Hematopoietic multipotent progenitor cell treated with erythropoietin and hydrocortisone succinate and interleukin-3 and kit ligand, for 8 days (in vitro differentiated cells): ENCODE measurements at regions not wholly inside any gene's neighbourhood (a gene's known extent, or its start where the extent isn't known, plus 50 kb on each side); places are given as distances from the start of the nearest gene placed in this dataset.
A peak's percentile ranks its signal among the peaks of the same experiment; 100 is the strongest.

ENCODE experiments used
- DNase-seq: peaks from one replicate; pipeline ENCODE4 v3.0.0-alpha.2; 2015

DNA sequence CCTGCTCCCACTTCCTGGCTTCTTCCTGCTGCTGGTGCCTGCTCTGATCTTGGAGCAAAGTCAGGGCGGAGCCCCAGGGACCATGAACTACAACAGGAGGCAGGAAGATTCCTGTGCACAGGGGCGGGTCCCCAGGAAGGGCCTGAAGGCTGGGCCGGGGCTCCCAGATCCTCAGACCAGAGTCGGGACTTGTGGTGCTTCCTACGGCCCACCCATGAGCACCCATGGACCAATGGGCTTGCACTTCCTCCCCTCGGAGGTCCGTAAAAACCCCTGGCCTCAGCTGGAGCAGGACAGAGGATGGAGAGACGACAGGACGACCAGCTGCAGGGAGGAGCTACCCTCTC lies 1287.1 kb downstream of the TMEM121 start:
- no peak for DNase-seq

DNA sequence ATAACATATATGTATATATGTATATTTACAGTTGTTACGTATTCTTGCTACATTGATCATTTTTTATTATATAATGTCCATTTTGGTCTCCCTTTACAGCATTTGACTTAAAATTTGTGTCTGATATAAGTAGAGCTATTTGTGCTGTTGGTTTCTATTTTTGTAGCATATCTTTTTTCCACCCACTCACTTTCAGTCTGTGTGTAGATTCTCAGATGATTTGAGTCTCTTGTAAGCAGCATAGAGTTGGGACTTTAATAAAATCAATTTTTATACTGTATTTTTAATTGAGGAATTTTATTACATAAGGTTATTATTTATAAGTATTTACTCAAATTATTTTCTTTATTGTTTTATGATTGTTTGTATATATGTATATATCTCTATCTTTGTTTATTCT lies 1293.7 kb downstream of the TMEM121 start:
- DNase-seq: no peak

DNA sequence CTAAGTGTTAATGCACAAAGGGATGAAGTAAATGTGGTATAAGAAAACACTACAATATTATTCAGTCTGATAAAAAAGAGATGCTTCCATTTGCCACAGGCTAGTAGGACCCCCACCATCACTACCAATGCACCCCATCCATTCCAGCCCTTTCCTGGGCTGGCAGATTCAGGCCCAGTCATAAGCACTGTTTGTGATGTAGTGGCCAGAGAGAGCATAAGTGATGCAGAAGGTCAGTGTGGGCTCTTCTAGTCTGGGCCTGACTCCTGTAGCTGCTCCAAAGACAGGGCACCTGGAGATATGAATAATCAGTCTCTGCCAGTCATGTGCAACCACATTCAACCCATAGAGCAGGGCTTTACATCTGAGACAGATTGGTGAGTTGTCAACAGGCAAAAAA lies 1294.7 kb downstream of the TMEM121 start:
- no peak for DNase-seq

- no peak for DNase-seq
Observed at GRCh38 chr14:106822905-106823304, 1296.5 kb downstream of the TMEM121 start.

DNA sequence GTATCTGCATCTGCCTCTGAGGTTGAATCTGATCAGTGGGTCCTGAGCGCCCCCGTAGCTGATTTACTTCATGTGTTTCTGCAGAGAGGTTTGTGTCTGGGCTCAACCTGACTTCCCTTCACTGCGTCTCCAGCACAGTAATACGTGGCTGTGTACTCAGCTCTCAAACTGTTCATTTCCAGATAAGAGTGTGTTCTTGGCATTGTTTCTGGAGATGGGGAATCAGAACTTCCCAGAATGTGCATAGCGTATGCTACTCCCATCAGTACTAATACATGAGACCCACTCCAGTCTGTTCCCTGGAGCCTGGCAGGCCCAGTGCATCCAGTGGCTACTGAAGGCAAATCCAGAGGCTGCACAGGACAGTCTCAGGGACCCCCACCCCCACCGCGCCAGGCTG lies 1297.2 kb downstream of the TMEM121 start:
- DNase-seq: no peak

DNA sequence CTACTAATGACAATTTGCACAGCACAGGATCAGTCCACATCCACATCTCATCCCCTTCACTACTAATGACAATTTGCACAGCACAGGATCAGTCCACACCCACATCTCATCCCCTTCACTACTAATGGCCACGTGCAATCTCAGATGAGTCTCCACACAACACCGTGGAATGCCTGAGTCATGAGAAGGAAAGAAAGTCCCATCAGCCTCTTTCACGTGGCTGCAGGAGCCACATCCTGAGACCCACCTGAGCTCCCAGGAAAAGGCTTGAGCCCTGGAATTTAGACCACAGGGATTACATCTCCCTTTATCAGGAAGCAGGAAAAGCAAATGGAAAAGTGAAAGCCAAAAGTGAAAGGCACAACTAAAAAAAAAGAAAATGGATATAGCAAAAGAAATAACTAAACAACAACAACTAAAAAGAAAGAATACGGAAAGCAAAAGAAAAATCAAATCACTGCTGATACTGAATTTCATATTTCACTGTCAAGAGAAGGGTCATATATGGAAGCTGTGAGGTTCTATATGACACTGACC lies 1300.5 kb downstream of the TMEM121 start:
- DNase-seq: no peak

DNA sequence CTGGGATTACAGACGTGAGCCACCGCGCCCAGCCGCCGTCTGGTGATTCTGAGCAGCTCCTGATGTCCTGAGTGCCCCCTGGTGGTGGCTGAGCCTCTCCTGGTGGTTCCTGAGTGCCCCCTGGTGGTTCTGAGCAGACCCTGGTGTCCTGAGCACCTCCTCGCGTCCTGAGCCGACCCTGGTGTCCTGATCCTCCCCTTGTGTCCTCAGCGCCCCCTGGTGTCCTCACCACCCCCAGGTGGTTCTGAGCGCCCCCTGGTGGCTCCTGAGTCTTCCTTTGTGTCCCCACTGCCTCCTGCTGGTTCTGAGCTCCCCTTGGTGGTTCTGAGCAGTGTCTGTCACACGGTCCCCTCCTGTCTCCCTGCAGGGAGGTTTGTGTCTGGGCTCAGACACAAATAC lies 1304.9 kb downstream of the TMEM121 start:
- DNase-seq: peak; percentile 65

DNA sequence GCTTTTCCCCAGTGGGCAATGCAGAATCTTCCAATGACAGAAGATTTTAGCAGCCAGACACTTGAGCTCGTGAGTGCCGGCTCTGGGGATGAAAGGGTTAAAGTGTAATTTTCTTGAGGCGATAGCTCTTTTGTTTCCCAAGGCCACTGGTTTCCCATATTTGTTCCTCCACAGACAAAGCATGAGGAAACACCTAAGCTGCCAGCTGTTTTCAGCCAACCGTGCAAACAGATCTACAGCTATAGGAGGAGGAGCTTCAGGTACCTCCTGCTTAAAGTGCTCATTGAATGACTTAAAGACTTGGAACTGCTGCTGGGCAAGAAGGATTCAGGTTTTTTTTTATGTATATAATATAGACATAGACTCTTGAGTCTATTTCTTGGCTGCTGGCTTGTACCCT lies 1311.5 kb downstream of the TMEM121 start:
- DNase-seq: no peak

DNA sequence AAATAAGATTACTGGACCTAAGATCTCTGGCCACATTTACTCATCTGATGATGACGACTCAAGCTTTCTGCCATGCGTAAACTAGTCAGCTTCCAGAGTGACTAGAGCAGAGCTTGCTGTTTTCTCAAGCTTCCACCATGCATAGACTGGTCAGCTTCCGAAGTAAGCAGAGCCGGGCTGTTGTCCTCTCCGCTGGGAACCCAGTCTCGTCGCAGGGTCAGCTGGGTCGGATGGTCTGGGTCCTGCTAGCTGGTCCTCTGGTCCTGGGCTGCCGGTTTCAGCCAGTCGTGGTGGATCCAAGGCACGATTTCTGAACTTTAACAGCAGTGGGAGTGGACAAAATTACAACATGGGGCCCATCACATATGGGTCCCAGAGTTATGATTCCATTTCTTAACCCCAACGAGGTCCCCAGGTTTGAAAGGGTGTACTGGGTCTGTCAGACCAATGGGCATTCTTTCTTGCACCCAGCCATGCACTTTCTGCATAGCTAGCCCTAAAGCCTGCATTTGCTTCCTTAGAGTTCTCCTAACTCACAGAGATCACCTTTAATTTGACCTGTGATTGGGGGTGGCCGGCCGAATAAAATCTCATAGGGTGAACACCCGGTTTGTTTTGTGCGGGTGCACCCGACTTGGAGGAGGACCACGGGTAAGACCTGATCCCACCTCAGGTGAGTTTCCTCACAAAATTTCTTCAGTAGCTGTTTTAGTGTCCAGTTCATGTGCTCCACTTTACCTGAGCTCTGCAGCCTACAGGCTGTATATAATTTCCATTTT lies 1312.8 kb downstream of the TMEM121 start:
- DNase-seq: no peak

DNA sequence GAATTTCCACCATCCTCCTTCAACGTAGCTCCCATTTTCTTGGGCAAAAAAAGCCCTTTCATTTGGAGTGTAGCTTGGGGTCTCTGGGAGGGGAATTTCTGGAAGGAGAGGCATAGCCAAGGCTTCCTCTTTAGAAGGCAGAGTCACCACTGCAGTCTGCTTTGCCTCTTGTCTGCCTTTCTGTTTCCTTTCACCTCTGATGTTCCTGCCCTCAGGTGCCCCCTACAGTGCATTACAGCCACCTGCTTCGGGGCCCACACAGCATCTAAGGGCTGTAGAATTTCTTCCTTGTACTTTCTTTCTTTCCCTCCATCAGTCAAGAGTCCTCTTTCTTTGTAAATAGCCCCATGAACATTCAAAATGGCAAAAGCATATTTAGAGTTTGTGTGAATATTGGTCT lies 1313.9 kb downstream of the TMEM121 start:
- peak; percentile 4 for DNase-seq

- peak; percentile 4 for DNase-seq
Observed at GRCh38 chr14:106840991-106841390, 1314.6 kb downstream of the TMEM121 start.

- no peak for DNase-seq
Observed at GRCh38 chr14:106841701-106842100, 1315.3 kb downstream of the TMEM121 start.

GRCh38 chr14:106842687-106843086 lies 1316.3 kb downstream of the TMEM121 start:
- DNase-seq: peak; percentile 9

DNA sequence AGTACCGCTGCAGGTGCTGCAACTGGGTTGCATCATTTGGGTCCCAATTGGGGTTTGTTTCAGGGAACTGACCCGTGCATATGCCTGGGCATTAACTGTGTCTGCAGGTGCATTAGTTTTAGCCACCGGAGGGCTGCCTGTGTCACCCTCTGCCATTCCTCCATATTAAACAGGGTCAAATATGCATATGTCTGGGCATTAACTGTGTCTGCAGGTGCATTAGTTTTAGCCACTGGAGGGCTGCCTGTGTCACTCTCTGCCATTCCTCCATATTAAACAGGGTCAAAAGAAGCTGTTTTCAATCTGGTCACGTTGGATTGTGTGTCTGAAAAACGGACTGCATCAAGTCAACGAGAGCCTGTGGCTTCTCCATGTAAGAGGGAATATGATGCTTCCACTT lies 1317.0 kb downstream of the TMEM121 start:
- DNase-seq: peak; percentile 46

DNA sequence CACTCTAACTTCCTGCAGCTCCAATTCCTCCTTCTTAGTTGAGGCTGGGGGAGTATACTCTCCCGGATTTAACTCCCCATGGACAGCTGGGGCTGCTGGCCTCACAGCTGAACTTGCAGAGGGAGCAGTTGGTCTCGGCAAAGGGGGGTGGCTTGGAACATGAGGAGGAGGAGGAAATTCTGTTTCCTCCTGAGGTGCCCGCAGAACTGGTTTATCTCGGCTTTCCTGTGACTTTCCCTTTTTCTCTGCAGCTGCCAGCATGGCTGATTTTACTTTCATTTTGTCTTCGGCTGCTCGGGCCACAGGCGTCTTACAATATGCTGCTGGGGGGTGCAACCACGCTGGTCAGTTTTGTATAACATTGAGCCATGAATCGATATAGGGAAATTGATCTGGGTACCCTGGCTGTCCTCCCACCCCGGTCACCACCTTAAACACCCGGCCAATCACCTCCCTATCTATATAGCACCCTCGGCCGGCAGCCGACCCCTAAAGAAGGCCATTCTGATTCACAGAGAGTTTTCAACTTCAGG lies 1317.6 kb downstream of the TMEM121 start:
- DNase-seq: peak; percentile 61

- peak; percentile 70 for DNase-seq
Observed at GRCh38 chr14:106844608-106845285, 1318.4 kb downstream of the TMEM121 start.

GRCh38 chr14:106845286-106846087 lies 1319.1 kb downstream of the TMEM121 start:
- DNase-seq: peak; percentile 80

DNA sequence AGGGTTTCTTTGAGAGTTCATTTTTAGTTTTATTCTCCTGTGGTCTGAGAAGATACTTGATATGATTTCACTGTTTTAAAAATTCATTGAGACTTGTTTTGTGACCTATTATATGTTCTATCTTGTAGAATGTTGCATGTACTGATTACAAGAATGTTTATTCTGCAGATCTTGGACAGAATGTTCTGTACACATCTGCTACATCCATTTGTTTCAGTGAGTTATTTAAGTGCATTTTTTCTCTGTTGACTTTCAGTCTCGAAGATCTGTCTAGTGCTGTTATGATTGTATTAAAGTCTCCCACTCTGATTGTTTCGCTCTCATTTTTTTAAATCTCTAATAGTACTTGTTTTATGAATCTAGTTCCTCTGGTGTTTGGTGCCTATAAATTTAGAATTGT lies 1319.8 kb downstream of the TMEM121 start:
- peak; percentile 20 for DNase-seq

DNA sequence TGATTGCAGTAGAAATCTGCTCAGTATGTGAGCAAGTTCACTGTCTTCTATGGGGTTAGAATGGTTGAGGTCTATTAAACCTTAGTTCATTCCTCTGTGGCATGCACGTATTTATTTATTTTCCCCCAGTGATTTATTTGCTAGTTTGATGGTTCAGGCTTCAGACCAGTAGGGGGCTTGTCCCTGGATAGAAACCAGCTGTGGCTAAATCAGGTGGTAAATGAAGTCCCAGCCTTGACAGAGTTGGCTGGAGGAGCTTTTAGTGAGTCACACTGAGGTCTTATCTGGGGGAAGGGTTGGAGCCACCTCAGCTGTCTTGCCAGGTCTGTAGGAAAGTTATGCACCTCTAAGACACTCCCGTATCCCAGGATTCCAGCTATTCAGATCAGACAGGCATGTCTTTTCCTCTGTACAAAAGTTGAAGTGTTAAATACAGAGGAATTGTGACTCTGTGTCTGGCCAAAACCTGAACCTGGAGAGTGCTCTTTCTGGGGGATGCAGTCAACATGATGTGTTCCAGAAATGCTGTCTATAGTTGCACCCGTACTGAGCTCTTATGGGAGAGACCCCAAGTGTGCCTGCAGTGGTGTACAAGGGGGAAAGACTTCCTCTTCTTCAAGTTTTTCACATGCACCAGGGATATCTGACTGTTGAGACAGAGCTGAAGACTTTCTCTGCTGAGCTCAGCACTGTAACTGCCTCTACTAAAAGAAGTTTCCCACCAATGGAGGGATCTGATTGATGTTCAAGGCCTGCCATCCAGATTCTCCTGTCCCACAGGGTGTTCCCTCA lies 1322.1 kb downstream of the TMEM121 start:
- peak; percentile 84 for DNase-seq

DNA sequence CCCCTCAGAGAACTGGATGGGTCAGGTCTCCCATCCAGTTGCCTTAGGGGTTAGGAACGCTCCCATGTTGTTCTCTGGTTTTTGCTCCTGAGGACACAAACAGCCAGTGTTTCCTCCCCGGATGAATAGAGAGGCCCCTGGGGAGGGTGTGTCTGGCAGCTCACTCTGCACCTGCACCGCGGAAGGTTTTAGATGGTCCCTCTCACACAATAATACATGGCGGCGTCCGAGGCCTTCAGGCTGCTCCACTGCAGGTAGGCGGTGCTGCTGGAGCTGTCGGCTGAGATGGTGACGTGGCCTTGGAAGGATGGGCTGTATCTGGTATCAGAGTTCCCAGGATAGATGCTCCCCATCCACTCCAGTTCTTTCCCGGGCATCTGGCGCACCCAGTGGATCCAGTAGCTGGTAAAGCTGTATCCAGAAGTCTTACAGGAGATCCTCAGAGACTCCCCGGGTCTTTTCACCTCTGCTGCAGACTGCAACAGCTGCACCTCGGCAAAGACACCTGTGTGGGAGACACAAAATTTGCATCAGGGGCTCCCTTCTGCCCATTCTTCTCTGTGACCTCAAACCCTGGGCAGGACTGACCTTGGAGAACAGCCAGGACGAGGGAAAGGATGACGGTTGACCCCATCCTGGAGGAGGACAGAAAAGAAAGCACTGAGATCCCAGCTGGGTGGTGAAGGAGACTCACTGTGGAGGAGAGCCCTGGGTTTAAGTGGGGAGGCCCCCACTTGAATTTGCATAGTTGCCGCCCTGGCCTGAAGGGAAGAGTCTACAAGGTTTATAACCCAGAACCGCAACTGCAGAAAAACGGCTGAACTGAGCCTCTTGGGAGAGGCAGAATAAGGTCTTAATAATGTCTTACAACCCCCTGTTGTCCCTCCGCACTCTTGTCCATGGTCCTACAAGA lies 1324.8 kb downstream of the TMEM121 start:
- no peak for DNase-seq
